ENCODE measurements at regions not wholly inside any gene's neighbourhood (a gene's known extent, or its start where the extent isn't known, plus 50 kb on each side); places are given as distances from the start of the nearest gene placed in this dataset.

DNA sequence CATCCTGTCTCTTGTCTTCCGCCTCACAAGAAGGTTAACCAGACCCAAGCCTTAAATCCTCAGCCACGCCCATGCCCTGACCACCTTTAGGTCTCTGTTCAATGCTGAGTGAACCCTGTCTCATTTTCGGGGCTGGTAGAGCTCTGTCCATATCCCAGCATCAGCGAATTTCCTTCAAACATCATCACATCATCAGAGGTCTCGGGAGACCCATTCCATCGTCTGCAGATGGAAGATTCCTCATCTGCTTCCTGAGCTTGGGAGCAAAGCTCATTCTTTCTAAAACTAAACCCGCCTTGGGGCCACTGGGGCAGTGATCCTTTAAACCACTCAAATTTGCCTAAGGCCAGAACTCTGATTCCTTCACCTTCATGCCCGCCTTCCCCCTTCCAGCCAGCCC is 173.7 kb downstream of the TTC32 start:
- TF ChIP-seq, protein P1, sequence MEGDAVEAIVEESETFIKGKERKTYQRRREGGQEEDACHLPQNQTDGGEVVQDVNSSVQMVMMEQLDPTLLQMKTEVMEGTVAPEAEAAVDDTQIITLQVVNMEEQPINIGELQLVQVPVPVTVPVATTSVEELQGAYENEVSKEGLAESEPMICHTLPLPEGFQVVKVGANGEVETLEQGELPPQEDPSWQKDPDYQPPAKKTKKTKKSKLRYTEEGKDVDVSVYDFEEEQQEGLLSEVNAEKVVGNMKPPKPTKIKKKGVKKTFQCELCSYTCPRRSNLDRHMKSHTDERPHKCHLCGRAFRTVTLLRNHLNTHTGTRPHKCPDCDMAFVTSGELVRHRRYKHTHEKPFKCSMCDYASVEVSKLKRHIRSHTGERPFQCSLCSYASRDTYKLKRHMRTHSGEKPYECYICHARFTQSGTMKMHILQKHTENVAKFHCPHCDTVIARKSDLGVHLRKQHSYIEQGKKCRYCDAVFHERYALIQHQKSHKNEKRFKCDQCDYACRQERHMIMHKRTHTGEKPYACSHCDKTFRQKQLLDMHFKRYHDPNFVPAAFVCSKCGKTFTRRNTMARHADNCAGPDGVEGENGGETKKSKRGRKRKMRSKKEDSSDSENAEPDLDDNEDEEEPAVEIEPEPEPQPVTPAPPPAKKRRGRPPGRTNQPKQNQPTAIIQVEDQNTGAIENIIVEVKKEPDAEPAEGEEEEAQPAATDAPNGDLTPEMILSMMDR (IDR thresholded peaks at IDR 0.05; ENCODE audit: low read depth, low read length, poor library complexity, severe bottlenecking): no peak
- no peak for TF ChIP-seq EZH2phosphoT487 (IDR thresholded peaks at IDR 0.05; ENCODE audit: borderline replicate concordance, low read length)

Data from DOHH2 (cell line).